Astrocyte (in vitro differentiated cells and primary cell): ENCODE measurements at regions not wholly inside any gene's neighbourhood (a gene's known extent, or its start where the extent isn't known, plus 50 kb on each side); places are given as distances from the start of the nearest gene placed in this dataset.

Experiments
- DNase-seq: peaks from one replicate; pipeline ENCODE4 v3.0.0-alpha.2; 2010; ENCODE audit warnings: low read depth
- FAIRE-seq: peaks from 2 replicates; lab custom pipeline; 2011; peaks lifted over from hg19 to GRCh38; lab: Jason Lieb, UNC
- H2AFZ ChIP-seq: 2 replicates; pipeline ENCODE4 v1.6.0; 2012; ENCODE audit warnings: low read depth, low read length, inconsistent platforms
- H3K27ac ChIP-seq: 2 replicates; pipeline ENCODE4 v1.5.1; 2011; ENCODE audit warnings: low read depth, low read length, inconsistent platforms
- H3K27me3 ChIP-seq: 2 replicates; pipeline ENCODE4 v1.6.0; 2011; ENCODE audit warnings: low read length, inconsistent platforms; ENCODE audit not compliant: insufficient read depth
- H3K36me3 ChIP-seq: 2 replicates; pipeline ENCODE4 v1.5.1; 2011; ENCODE audit warnings: low read length, inconsistent platforms; ENCODE audit not compliant: insufficient read depth
- H3K4me1 ChIP-seq: 2 replicates; pipeline ENCODE4 v1.5.1; 2011; ENCODE audit warnings: low read length, inconsistent platforms; ENCODE audit not compliant: insufficient read depth
- H3K4me2 ChIP-seq: 2 replicates; pipeline ENCODE4 v1.6.0; 2012; ENCODE audit warnings: low read length, inconsistent platforms
- H3K4me3 ChIP-seq: 2 replicates; pipeline ENCODE4 v1.5.1; 2011; ENCODE audit warnings: low read depth, mild to moderate bottlenecking, low read length, inconsistent platforms; ENCODE audit not compliant: insufficient read depth
- H3K79me2 ChIP-seq: 2 replicates; pipeline ENCODE4 v1.6.0; 2012; ENCODE audit warnings: mild to moderate bottlenecking, low read length, inconsistent platforms; ENCODE audit not compliant: insufficient read depth
- H3K9ac ChIP-seq: 2 replicates; pipeline ENCODE4 v1.6.0; 2012; ENCODE audit warnings: mild to moderate bottlenecking, low read length, inconsistent platforms
- H3K9me3 ChIP-seq: 2 replicates; pipeline ENCODE4 v1.5.1; 2012; ENCODE audit warnings: low read depth, mild to moderate bottlenecking, low read length, inconsistent platforms; ENCODE audit not compliant: insufficient read depth
- H4K20me1 ChIP-seq: 2 replicates; pipeline ENCODE4 v1.6.0; 2012; ENCODE audit warnings: low read length, inconsistent platforms; ENCODE audit not compliant: insufficient read depth
- H3K27ac Mint-ChIP-seq: one replicate; pipeline ENCODE4 v1.8.0; 2021; ENCODE audit warnings: mild to moderate bottlenecking, mixed read lengths; ENCODE audit not compliant: unreplicated experiment
- H3K27me3 Mint-ChIP-seq: one replicate; pipeline ENCODE4 v1.8.0; 2021; ENCODE audit warnings: low read depth, mixed read lengths; ENCODE audit not compliant: unreplicated experiment
- H3K36me3 Mint-ChIP-seq: one replicate; pipeline ENCODE4 v1.8.0; 2021; ENCODE audit warnings: low read depth, mixed read lengths; ENCODE audit not compliant: unreplicated experiment
- H3K4me1 Mint-ChIP-seq: one replicate; pipeline ENCODE4 v1.8.0; 2021; ENCODE audit warnings: low read depth, mixed read lengths; ENCODE audit not compliant: unreplicated experiment
- H3K4me3 Mint-ChIP-seq: one replicate; pipeline ENCODE4 v1.8.0; 2021; ENCODE audit warnings: mild to moderate bottlenecking, moderate library complexity, mixed read lengths; ENCODE audit not compliant: unreplicated experiment
- H3K9me3 Mint-ChIP-seq: one replicate; pipeline ENCODE4 v1.8.0; 2021; ENCODE audit warnings: mild to moderate bottlenecking, mixed read lengths; ENCODE audit not compliant: unreplicated experiment
- EZH2 ChIP-seq: IDR thresholded peaks from 2 replicates; pipeline ENCODE4 v1.6.1; 2012; ENCODE audit warnings: mild to moderate bottlenecking, low read length, inconsistent platforms; ENCODE audit not compliant: insufficient read depth
- TF ChIP-seq, protein P1 (sequence below): IDR thresholded peaks from 2 replicates; pipeline ENCODE4 v1.5.1; 2011; ENCODE audit warnings: low read depth, mild to moderate bottlenecking, inconsistent platforms, low read length, moderate library complexity; ENCODE audit not compliant: insufficient read depth

DNA sequence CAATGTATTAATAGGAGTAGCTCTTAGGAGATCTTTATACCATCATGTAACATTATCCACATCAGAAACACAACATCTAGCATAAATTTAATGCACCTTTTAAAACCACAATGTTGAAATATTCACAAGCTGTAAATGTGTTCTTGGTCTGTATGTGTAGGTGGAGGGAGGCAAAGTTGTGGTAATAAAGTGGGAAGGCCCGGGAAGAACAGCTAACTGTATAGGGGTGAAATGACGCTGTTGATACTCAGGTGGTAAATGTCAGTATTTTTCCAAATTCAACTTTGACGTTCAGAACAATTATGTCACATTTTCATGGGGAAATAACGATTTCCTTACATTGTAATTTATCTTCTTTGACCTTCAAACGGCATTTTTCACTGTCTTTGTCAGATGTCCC is 146.0 kb upstream of the STMND1 start:
- Histone ChIP-seq H2AFZ (no peak overlapping the region), H3K79me2 (no peaks in the 10 kb centered on the region), H3K4me2 (no peak overlapping the region), H3K27ac (no peak overlapping the region), H3K9ac (no peak overlapping the region), H3K4me3 (no peak overlapping the region), H3K9me3 (no peaks in the 10 kb centered on the region), H4K20me1 (no peaks in the 10 kb centered on the region), H3K36me3 (no peaks in the 10 kb centered on the region), H3K4me1 (peaks cover 1% of the 10 kb centered on the region), H3K27me3 (no peaks in the 10 kb centered on the region)
- Mint-ChIP-seq H3K27me3 (peaks cover 2% of the 10 kb centered on the region), H3K27ac (no peak overlapping the region), H3K4me1 (no peaks in the 10 kb centered on the region), H3K9me3 (no peaks in the 10 kb centered on the region), H3K4me3 (no peak overlapping the region), H3K36me3 (no peaks in the 10 kb centered on the region)
- FAIRE-seq = no peak
- TF ChIP-seq, protein P1, sequence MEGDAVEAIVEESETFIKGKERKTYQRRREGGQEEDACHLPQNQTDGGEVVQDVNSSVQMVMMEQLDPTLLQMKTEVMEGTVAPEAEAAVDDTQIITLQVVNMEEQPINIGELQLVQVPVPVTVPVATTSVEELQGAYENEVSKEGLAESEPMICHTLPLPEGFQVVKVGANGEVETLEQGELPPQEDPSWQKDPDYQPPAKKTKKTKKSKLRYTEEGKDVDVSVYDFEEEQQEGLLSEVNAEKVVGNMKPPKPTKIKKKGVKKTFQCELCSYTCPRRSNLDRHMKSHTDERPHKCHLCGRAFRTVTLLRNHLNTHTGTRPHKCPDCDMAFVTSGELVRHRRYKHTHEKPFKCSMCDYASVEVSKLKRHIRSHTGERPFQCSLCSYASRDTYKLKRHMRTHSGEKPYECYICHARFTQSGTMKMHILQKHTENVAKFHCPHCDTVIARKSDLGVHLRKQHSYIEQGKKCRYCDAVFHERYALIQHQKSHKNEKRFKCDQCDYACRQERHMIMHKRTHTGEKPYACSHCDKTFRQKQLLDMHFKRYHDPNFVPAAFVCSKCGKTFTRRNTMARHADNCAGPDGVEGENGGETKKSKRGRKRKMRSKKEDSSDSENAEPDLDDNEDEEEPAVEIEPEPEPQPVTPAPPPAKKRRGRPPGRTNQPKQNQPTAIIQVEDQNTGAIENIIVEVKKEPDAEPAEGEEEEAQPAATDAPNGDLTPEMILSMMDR = no peak
- no peak for TF ChIP-seq EZH2
- no peak for DNase-seq

DNA sequence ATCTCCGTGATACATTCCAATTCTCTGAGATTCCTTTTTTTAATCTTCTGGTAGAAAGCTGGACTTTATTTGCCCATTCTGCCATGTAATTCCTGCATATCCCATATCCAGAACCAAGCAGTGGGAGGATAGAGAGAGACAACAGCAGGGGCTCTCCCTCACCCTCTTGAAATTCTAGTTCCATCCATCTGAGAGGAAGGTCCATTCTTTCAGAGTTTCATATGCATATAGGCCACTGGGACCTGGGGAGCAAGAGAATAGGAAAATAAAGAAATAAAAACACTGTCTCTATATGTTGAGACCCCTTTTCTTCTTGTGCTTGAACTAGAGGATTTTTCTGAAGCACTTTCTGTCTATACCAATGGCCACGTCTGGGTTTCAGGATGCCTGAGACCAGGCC is 147.9 kb upstream of the STMND1 start:
- H3K4me1 Mint-ChIP-seq = peaks cover 3% of the 10 kb centered on the region
- Histone ChIP-seq H3K4me3 (no peak overlapping the region), H3K4me1 (no peaks in the 10 kb centered on the region), H3K79me2 (no peaks in the 10 kb centered on the region), H2AFZ (no peak overlapping the region), H3K4me2 (no peak overlapping the region), H3K27ac (no peak overlapping the region), H3K9ac (no peak overlapping the region), H3K9me3 (no peaks in the 10 kb centered on the region), H4K20me1 (no peaks in the 10 kb centered on the region), H3K36me3 (no peaks in the 10 kb centered on the region), H3K27me3 (no peaks in the 10 kb centered on the region)
- H3K9me3 Mint-ChIP-seq = no peaks in the 10 kb centered on the region
- H3K4me3 Mint-ChIP-seq = no peak overlapping the region
- DNase-seq (no peak), FAIRE-seq (no peak)
- no peaks in the 10 kb centered on the region for H3K36me3 Mint-ChIP-seq
- no peak for TF ChIP-seq EZH2
- H3K27ac Mint-ChIP-seq = no peak overlapping the region
- peaks cover 2% of the 10 kb centered on the region for H3K27me3 Mint-ChIP-seq

DNA sequence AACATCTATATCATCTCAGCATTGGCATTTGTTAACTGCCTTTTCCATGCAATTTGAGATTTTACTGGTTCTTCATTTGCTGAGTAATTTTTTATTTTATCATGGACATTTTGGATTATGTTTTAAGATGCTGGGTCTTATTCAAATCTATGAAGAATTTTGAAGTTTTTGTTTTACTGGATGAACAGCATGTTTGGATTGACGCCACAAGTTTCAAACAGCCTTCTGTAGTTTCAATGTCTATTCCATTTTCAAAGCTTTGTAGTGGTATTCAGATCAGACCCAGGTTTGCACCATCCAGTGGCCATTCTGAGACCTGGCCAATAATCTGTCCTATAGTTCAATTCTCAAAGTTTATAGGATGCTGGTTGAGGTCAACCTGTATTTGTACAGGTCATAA is 148.4 kb upstream of the STMND1 start:
- Histone ChIP-seq H4K20me1 (no peaks in the 10 kb centered on the region), H3K27me3 (no peaks in the 10 kb centered on the region), H3K9ac (no peak overlapping the region), H3K4me2 (no peak overlapping the region), H3K27ac (no peak overlapping the region), H3K4me3 (no peak overlapping the region), H3K79me2 (no peaks in the 10 kb centered on the region), H2AFZ (no peak overlapping the region), H3K9me3 (no peaks in the 10 kb centered on the region), H3K4me1 (no peaks in the 10 kb centered on the region), H3K36me3 (no peaks in the 10 kb centered on the region)
- DNase-seq = no peak
- Mint-ChIP-seq H3K27me3 (peaks cover 2% of the 10 kb centered on the region), H3K9me3 (no peaks in the 10 kb centered on the region), H3K4me1 (peaks cover 5% of the 10 kb centered on the region), H3K4me3 (no peak overlapping the region), H3K36me3 (no peaks in the 10 kb centered on the region), H3K27ac (no peak overlapping the region)
- FAIRE-seq = no peak
- TF ChIP-seq EZH2 = no peak
- TF ChIP-seq, protein P1 = no peak
